ENCODE measurements at regions not wholly inside any gene's neighbourhood (a gene's known extent, or its start where the extent isn't known, plus 50 kb on each side); places are given as distances from the start of the nearest gene placed in this dataset.

DNA sequence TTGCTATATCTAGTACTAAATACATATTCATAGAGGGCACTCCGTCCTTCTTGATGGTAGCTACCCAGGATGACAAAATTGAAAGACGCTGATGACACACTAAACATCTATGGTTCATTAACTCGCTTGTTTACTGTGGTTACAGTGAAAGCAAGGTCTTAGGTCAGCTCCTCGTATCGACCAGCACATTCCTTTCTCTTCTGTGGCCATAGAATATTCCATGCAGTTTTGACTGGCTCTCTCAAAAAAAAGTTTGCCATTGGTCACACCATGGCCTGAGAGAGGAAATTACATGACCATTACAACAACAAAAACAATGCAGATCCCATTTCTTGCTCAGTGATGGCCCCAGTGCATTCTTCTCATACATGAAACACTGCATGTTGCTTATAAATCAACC lies 411.4 kb upstream of the SOX5 start:
- H3K36me3 Mint-ChIP-seq, result no peaks in the 10 kb centered on the region
- 81% methylated on average over 5 of the region's 5 CpGs for WGBS (ENCODE audit: insufficient coverage)
- ATAC-seq (no peak), DNase-seq (no peak)
- Histone ChIP-seq H3K27me3 (ENCODE audit: control insufficient read depth, insufficient read depth, low read length) (no peaks in the 10 kb centered on the region), H3K36me3 (ENCODE audit: control insufficient read depth, insufficient read depth, low read length) (no peaks in the 10 kb centered on the region), H3K4me3 (ENCODE audit: low read length) (no peak overlapping the region), H3K27ac (ENCODE audit: low read length) (no peak overlapping the region), H3K9me3 (ENCODE audit: control insufficient read depth, insufficient read depth, low read length) (no peaks in the 10 kb centered on the region), H3K4me1 (ENCODE audit: control insufficient read depth, insufficient read depth, low read length) (no peaks in the 10 kb centered on the region)
- no peak overlapping the region for H3K4me3 Mint-ChIP-seq
- no peaks in the 10 kb centered on the region for H3K27me3 Mint-ChIP-seq (ENCODE audit: low read depth in 2 of 2)
- intact Hi-C loops (cut with micrococcal nuclease), result no loop called here
- TF ChIP-seq, protein P1, sequence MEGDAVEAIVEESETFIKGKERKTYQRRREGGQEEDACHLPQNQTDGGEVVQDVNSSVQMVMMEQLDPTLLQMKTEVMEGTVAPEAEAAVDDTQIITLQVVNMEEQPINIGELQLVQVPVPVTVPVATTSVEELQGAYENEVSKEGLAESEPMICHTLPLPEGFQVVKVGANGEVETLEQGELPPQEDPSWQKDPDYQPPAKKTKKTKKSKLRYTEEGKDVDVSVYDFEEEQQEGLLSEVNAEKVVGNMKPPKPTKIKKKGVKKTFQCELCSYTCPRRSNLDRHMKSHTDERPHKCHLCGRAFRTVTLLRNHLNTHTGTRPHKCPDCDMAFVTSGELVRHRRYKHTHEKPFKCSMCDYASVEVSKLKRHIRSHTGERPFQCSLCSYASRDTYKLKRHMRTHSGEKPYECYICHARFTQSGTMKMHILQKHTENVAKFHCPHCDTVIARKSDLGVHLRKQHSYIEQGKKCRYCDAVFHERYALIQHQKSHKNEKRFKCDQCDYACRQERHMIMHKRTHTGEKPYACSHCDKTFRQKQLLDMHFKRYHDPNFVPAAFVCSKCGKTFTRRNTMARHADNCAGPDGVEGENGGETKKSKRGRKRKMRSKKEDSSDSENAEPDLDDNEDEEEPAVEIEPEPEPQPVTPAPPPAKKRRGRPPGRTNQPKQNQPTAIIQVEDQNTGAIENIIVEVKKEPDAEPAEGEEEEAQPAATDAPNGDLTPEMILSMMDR (IDR thresholded peaks at IDR 0.05), result no peak
- no peaks in the 10 kb centered on the region for H3K9me3 Mint-ChIP-seq
- no peak overlapping the region for H3K27ac Mint-ChIP-seq
- no peaks in the 10 kb centered on the region for H3K4me1 Mint-ChIP-seq

DNA sequence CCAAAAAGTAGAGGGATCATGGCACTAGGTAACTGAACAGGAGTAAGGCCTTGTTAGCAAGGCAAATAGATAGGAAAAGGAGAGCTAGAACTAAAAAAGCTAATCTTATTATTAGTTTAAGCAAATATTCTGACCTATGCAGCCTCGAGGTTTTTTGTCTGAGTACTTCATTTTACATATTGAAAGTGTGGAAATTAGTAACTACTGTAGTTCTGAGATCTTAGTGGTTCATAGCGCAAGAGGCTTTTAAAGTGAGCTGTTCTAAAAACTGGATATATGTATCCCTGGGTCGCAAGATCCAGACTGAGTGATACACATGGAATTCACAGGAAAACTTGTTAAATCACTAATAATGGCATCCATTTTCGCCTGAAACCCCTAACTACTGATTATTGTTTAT lies 411.0 kb upstream of the SOX5 start:
- Histone ChIP-seq H3K9me3 (ENCODE audit: control insufficient read depth, insufficient read depth, low read length) (no peaks in the 10 kb centered on the region), H3K4me3 (ENCODE audit: low read length) (no peak overlapping the region), H3K27me3 (ENCODE audit: control insufficient read depth, insufficient read depth, low read length) (no peaks in the 10 kb centered on the region), H3K36me3 (ENCODE audit: control insufficient read depth, insufficient read depth, low read length) (no peaks in the 10 kb centered on the region), H3K4me1 (ENCODE audit: control insufficient read depth, insufficient read depth, low read length) (no peaks in the 10 kb centered on the region), H3K27ac (ENCODE audit: low read length) (no peak overlapping the region)
- H3K9me3 Mint-ChIP-seq, result no peaks in the 10 kb centered on the region
- no peak for DNase-seq
- no peaks in the 10 kb centered on the region for H3K27me3 Mint-ChIP-seq (ENCODE audit: low read depth in 2 of 2)
- no peak overlapping the region for H3K4me3 Mint-ChIP-seq
- H3K36me3 Mint-ChIP-seq, result no peaks in the 10 kb centered on the region
- TF ChIP-seq, protein P1 (IDR thresholded peaks at IDR 0.05), result no peak
- H3K4me1 Mint-ChIP-seq, result no peaks in the 10 kb centered on the region
- 72% methylated on average over 4 of the region's 4 CpGs for WGBS (ENCODE audit: insufficient coverage)
- ATAC-seq, result no peak
- intact Hi-C loops (cut with micrococcal nuclease), result no loop called here
- H3K27ac Mint-ChIP-seq, result no peak overlapping the region

DNA sequence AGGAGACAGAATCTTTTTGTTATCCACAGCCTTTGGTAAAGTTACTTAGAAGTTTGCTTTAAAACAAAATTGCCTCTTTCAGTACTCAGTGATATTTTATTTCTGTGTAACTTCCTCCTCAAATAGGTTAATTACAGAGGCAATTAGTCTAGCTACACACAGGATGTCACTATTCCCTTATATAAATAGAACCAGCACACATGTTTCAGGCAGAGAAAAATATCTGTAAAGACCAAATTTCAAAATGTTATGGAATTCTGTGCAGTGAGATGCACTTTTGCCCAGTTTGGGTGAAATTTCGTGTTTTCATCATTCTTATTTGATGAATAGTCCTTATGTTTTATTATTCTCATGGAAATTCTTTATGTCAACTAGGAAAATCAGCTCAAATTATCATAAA lies 410.6 kb upstream of the SOX5 start:
- WGBS (ENCODE audit: insufficient coverage), result 75% methylated on average over 1 of the region's 1 CpG
- Mint-ChIP-seq H3K27me3 (ENCODE audit: low read depth in 2 of 2) (no peaks in the 10 kb centered on the region), H3K4me1 (no peaks in the 10 kb centered on the region), H3K9me3 (no peaks in the 10 kb centered on the region), H3K4me3 (no peak overlapping the region), H3K36me3 (no peaks in the 10 kb centered on the region), H3K27ac (no peak overlapping the region)
- intact Hi-C loops (cut with micrococcal nuclease), result no loop called here
- Histone ChIP-seq H3K27me3 (ENCODE audit: control insufficient read depth, insufficient read depth, low read length) (no peaks in the 10 kb centered on the region), H3K4me1 (ENCODE audit: control insufficient read depth, insufficient read depth, low read length) (no peaks in the 10 kb centered on the region), H3K9me3 (ENCODE audit: control insufficient read depth, insufficient read depth, low read length) (no peaks in the 10 kb centered on the region), H3K36me3 (ENCODE audit: control insufficient read depth, insufficient read depth, low read length) (no peaks in the 10 kb centered on the region), H3K4me3 (ENCODE audit: low read length) (no peak overlapping the region), H3K27ac (ENCODE audit: low read length) (no peak overlapping the region)
- ATAC-seq, result no peak
- TF ChIP-seq, protein P1 (IDR thresholded peaks at IDR 0.05), result no peak
- DNase-seq, result no peak

DNA sequence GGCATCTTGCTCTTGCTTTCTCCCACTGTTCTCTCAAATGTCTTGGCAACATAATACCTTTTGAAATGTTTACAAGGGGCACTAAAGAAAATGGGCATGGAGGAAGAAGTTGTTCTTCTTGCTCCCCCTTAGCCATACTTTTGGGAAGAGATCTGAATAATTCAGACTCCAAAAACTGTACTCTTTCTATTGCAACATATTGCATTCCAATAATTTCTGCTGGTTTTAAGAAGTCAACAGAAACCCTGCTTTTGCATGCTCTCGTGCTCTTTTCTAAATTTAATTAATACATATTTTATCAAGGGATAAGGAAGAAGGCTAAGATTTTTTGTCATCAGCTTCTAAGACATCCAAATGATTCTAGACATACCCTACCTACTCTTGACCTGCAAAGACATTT lies 409.9 kb upstream of the SOX5 start:
- intact Hi-C loops (cut with micrococcal nuclease), result no loop called here
- no peak overlapping the region for H3K4me3 Mint-ChIP-seq
- no peaks in the 10 kb centered on the region for H3K9me3 Mint-ChIP-seq
- no CpG with 5 or more reads among the region's 1 CpG for WGBS (ENCODE audit: insufficient coverage)
- Histone ChIP-seq H3K27ac (ENCODE audit: low read length) (no peak overlapping the region), H3K9me3 (ENCODE audit: control insufficient read depth, insufficient read depth, low read length) (no peaks in the 10 kb centered on the region), H3K27me3 (ENCODE audit: control insufficient read depth, insufficient read depth, low read length) (no peaks in the 10 kb centered on the region), H3K4me1 (ENCODE audit: control insufficient read depth, insufficient read depth, low read length) (no peaks in the 10 kb centered on the region), H3K36me3 (ENCODE audit: control insufficient read depth, insufficient read depth, low read length) (no peaks in the 10 kb centered on the region), H3K4me3 (ENCODE audit: low read length) (no peak overlapping the region)
- no peaks in the 10 kb centered on the region for H3K27me3 Mint-ChIP-seq (ENCODE audit: low read depth in 2 of 2)
- H3K36me3 Mint-ChIP-seq, result no peaks in the 10 kb centered on the region
- no peak for DNase-seq
- no peak overlapping the region for H3K27ac Mint-ChIP-seq
- TF ChIP-seq, protein P1 (IDR thresholded peaks at IDR 0.05), result no peak
- no peak for ATAC-seq
- no peaks in the 10 kb centered on the region for H3K4me1 Mint-ChIP-seq
